ENCODE measurements at regions not wholly inside any gene's neighbourhood (a gene's known extent, or its start where the extent isn't known, plus 50 kb on each side); places are given as distances from the start of the nearest gene placed in this dataset.
A peak's percentile ranks its signal among the peaks of the same experiment; 100 is the strongest.

DNA sequence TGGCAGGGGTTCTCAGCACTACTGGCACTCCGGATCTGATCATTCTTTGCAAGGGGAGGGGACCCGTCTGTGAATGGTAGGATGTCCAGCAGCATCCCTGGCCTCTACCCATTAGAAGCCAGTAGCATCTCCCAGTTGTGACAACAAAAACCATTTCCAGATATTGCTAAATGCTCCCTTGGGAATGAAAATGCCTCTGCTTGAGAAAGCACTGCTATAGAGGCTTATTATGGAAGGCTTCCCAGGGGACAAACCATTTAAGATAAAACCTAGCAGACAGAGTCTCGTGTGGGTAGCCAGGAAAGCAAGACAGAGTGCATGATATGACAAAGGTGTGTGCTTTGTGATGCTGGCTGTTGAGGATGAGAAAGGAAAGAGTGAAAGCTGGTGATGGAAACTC lies 273.7 kb downstream of the TMX3 start:
- no peak overlapping the region for H3K4me2 ChIP-seq
- no peak overlapping the region for H3K27ac ChIP-seq
- TF ChIP-seq, protein P1, sequence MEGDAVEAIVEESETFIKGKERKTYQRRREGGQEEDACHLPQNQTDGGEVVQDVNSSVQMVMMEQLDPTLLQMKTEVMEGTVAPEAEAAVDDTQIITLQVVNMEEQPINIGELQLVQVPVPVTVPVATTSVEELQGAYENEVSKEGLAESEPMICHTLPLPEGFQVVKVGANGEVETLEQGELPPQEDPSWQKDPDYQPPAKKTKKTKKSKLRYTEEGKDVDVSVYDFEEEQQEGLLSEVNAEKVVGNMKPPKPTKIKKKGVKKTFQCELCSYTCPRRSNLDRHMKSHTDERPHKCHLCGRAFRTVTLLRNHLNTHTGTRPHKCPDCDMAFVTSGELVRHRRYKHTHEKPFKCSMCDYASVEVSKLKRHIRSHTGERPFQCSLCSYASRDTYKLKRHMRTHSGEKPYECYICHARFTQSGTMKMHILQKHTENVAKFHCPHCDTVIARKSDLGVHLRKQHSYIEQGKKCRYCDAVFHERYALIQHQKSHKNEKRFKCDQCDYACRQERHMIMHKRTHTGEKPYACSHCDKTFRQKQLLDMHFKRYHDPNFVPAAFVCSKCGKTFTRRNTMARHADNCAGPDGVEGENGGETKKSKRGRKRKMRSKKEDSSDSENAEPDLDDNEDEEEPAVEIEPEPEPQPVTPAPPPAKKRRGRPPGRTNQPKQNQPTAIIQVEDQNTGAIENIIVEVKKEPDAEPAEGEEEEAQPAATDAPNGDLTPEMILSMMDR (conservative IDR thresholded peaks at IDR 0.05; ENCODE audit: low read depth, low read length), result no peak
- no peak overlapping the region for H2AFZ ChIP-seq (ENCODE audit: low read depth)
- no peaks in the 10 kb centered on the region for H4K20me1 ChIP-seq (ENCODE audit: insufficient read depth)
- no peaks in the 10 kb centered on the region for H3K36me3 ChIP-seq (ENCODE audit: insufficient read depth)
- no peak overlapping the region for H3K4me3 ChIP-seq (IDR thresholded peaks at IDR 0.05; ENCODE audit: insufficient read depth, low read depth, low read length)
- peaks cover 24% of the 10 kb centered on the region for H3K4me1 ChIP-seq (ENCODE audit: low read depth, poor library complexity, severe bottlenecking)
- H3K9ac ChIP-seq, result no peak overlapping the region
- H3K27me3 ChIP-seq (ENCODE audit: insufficient read depth, low read depth), result no peaks in the 10 kb centered on the region
- H3K79me2 ChIP-seq (ENCODE audit: insufficient read depth, low read depth), result no peaks in the 10 kb centered on the region

DNA sequence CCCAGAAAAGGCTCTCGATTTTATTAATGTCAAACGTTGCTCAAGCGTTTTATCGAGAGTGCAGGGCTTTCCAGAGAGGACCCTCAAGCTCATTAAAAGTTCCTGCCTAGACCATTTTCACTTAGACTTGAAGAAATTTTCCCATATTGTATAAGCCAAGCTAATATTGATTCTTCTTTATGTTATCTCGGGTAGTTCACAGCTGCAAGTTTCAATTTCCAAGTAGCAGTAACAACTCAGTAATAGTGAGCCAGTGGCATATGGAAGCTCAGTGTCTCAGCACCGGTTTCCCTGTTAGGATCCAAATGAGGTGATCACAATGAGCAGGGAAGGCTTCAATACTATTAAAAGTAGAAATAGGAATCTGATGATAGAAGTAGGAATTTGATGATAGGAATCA lies 274.5 kb downstream of the TMX3 start:
- Histone ChIP-seq H3K36me3 (ENCODE audit: insufficient read depth) (no peaks in the 10 kb centered on the region), H3K9ac (no peak overlapping the region), H3K4me1 (ENCODE audit: low read depth, poor library complexity, severe bottlenecking) (peaks cover 21% of the 10 kb centered on the region), H3K4me2 (no peak overlapping the region), H2AFZ (ENCODE audit: low read depth) (no peak overlapping the region), H3K27me3 (ENCODE audit: insufficient read depth, low read depth) (no peaks in the 10 kb centered on the region), H3K4me3 (IDR thresholded peaks at IDR 0.05; ENCODE audit: insufficient read depth, low read depth, low read length) (no peak overlapping the region), H3K79me2 (ENCODE audit: insufficient read depth, low read depth) (no peaks in the 10 kb centered on the region), H3K27ac (no peak overlapping the region), H4K20me1 (ENCODE audit: insufficient read depth) (no peaks in the 10 kb centered on the region)
- TF ChIP-seq, protein P1 (conservative IDR thresholded peaks at IDR 0.05; ENCODE audit: low read depth, low read length), result no peak

DNA sequence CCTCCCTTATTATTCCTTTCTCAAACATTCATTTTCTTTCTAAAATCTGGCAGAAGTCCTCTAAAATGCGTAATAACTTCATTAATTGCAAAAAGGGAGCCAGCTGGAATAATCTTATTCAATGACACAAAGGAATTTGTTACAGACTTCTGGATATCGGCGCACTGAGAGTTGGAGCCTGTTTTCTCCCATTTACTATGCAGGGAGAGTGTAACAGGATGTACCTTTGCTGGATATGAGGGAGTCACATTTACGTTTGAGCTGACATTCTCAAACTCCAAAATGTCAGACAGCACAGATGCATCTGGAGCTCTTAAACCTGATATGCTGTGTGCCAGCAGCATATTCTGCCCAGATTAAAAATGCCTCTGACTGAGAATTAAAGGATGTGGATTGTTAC lies 275.3 kb downstream of the TMX3 start:
- H3K4me3 ChIP-seq (IDR thresholded peaks at IDR 0.05; ENCODE audit: insufficient read depth, low read depth, low read length), result no peak overlapping the region
- H3K27me3 ChIP-seq (ENCODE audit: insufficient read depth, low read depth), result no peaks in the 10 kb centered on the region
- H3K27ac ChIP-seq, result no peak overlapping the region
- H3K9ac ChIP-seq, result no peak overlapping the region
- H3K79me2 ChIP-seq (ENCODE audit: insufficient read depth, low read depth), result no peaks in the 10 kb centered on the region
- H2AFZ ChIP-seq (ENCODE audit: low read depth), result no peak overlapping the region
- H4K20me1 ChIP-seq (ENCODE audit: insufficient read depth), result no peaks in the 10 kb centered on the region
- H3K36me3 ChIP-seq (ENCODE audit: insufficient read depth), result no peaks in the 10 kb centered on the region
- TF ChIP-seq, protein P1 (conservative IDR thresholded peaks at IDR 0.05; ENCODE audit: low read depth, low read length), result no peak
- H3K4me1 ChIP-seq (ENCODE audit: low read depth, poor library complexity, severe bottlenecking), result peaks cover 21% of the 10 kb centered on the region
- no peak overlapping the region for H3K4me2 ChIP-seq

DNA sequence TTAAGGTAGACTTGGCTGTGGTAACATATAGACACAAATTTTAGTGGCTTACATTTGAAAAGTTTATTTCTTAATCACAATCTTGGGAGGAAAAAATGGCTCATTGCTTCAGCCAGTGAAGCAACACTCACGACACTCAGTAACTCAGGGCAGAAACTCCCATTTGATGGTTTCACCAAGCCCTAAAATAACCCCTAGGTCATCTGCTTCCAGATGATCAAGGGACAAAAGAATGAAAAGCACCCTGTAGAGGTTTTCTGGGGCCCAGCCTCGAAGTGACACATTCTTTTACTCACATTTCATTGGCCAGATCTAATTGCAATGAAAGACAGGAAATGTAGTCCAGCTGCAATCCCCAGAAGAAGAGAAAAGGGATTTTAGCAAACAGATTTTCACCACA lies 275.9 kb downstream of the TMX3 start:
- Histone ChIP-seq H3K4me1 (ENCODE audit: low read depth, poor library complexity, severe bottlenecking) (peaks cover 21% of the 10 kb centered on the region), H3K9ac (no peak overlapping the region), H2AFZ (ENCODE audit: low read depth) (peak overlapping the region; percentile 8; the same call in 1 of the 2 replicates), H3K36me3 (ENCODE audit: insufficient read depth) (no peaks in the 10 kb centered on the region), H4K20me1 (ENCODE audit: insufficient read depth) (no peaks in the 10 kb centered on the region), H3K27me3 (ENCODE audit: insufficient read depth, low read depth) (no peaks in the 10 kb centered on the region), H3K27ac (no peak overlapping the region), H3K4me2 (no peak overlapping the region), H3K79me2 (ENCODE audit: insufficient read depth, low read depth) (no peaks in the 10 kb centered on the region), H3K4me3 (IDR thresholded peaks at IDR 0.05; ENCODE audit: insufficient read depth, low read depth, low read length) (no peak overlapping the region)
- TF ChIP-seq, protein P1 (conservative IDR thresholded peaks at IDR 0.05; ENCODE audit: low read depth, low read length), result no peak

Measured in KMS-11 (cell line).